SK-N-SH (cell line): ENCODE measurements at regions not wholly inside any gene's neighbourhood (a gene's known extent, or its start where the extent isn't known, plus 50 kb on each side); places are given as distances from the start of the nearest gene placed in this dataset.

Source experiments
- CTCF ChIA-PET: fragments of 300-600, 350-600 bp; formaldehyde crosslinking; extraction: SDS; loops from one replicate; lab custom pipeline; 2021; lab: Yijun Ruan, JAX
- POLR2A ChIA-PET: fragments of 350-600 bp; sonication (Branson Sonifier 250); formaldehyde crosslinking; extraction: SDS; loops from one replicate; lab custom pipeline; 2020; ENCODE audit warnings: antibody characterized with exemption, inconsistent platforms; lab: Yijun Ruan, JAX
- DNase-seq: peaks from one replicate; pipeline ENCODE4 v3.0.0; 2012
- H2AFZ ChIP-seq: fragments of 200-600 bp; sonication (generic); 2 replicates; pipeline ENCODE4 v1.8.1; 2016; ENCODE audit warnings: antibody characterized with exemption, mild to moderate bottlenecking, low read depth
- H3F3A ChIP-seq: fragments of 200-600 bp; sonication (generic); replicated peaks from 2 replicates; pipeline ENCODE3; 2016; ENCODE audit warnings: antibody characterized with exemption, mild to moderate bottlenecking; ENCODE audit not compliant: insufficient read depth
- H3K27ac ChIP-seq, 2 experiments: fragments of 200-500 bp in 1 of 2; fragments of 200-600 bp in 1 of 2; sonication (Bioruptor generic) in 1 of 2; sonication (generic), shearing (Covaris generic) in 1 of 2; 2 replicates each; pipeline versions ENCODE4 v1.5.1 to v1.6.1; 2014 to 2016; ENCODE audit warnings: low read depth in 2 of 2, inconsistent platforms in 1 of 2, low read length in 1 of 2, mild to moderate bottlenecking in 1 of 2, mixed read lengths in 1 of 2
- H3K27me3 ChIP-seq: fragments of 200-600 bp; sonication (generic), shearing (Covaris generic); 2 replicates; pipeline ENCODE4 v1.6.1; 2016; ENCODE audit warnings: mixed run types; ENCODE audit not compliant: insufficient read depth
- H3K36me3 ChIP-seq, 2 experiments: fragments of 200-500 bp in 1 of 2; fragments of 200-600 bp in 1 of 2; sonication (Bioruptor generic) in 1 of 2; sonication (generic) in 1 of 2; replicated peaks in 1 of 2; 2 replicates each; pipeline versions ENCODE3 to v1.5.1; 2014 to 2016; ENCODE audit warnings: low read length in 1 of 2, mild to moderate bottlenecking in 1 of 2; ENCODE audit not compliant: insufficient read depth in 2 of 2, control insufficient read depth in 1 of 2
- H3K4me1 ChIP-seq, 2 experiments: fragments of 200-500 bp in 1 of 2; fragments of 200-600 bp in 1 of 2; sonication (Bioruptor generic) in 1 of 2; sonication (generic), shearing (Covaris generic) in 1 of 2; 2 replicates each; pipeline versions ENCODE4 v1.5.1 to v1.6.1; 2014 to 2016; ENCODE audit warnings: low read depth in 1 of 2, low read length in 1 of 2, mixed run types in 1 of 2; ENCODE audit not compliant: insufficient read depth in 2 of 2, control insufficient read depth in 1 of 2
- H3K4me2 ChIP-seq: fragments of 200-600 bp; sonication (generic), shearing (Covaris generic); 2 replicates; pipeline ENCODE4 v1.6.1; 2017; ENCODE audit warnings: mixed run types
- H3K4me3 ChIP-seq, 2 experiments: fragments of 200-500 bp in 1 of 2; fragments of 200-600 bp in 1 of 2; sonication (Bioruptor generic) in 1 of 2; sonication (generic), shearing (Covaris generic) in 1 of 2; 2 replicates each; pipeline versions ENCODE4 v1.5.1 to v1.8.1; 2014 to 2016; ENCODE audit warnings: low read depth in 2 of 2, inconsistent platforms in 1 of 2, low read length in 1 of 2, mild to moderate bottlenecking in 1 of 2, mixed read lengths in 1 of 2, moderate library complexity in 1 of 2
- H3K79me2 ChIP-seq: fragments of 200-600 bp; sonication (generic); 2 replicates; pipeline ENCODE4 v1.8.1; 2017; ENCODE audit warnings: mild to moderate bottlenecking; ENCODE audit not compliant: insufficient read depth
- H3K9ac ChIP-seq: fragments of 200-600 bp; sonication (generic); 2 replicates; pipeline ENCODE4 v1.6.1; 2017; ENCODE audit warnings: mixed run types
- H3K9me2 ChIP-seq: fragments of 200-600 bp; sonication (generic); 2 replicates; pipeline ENCODE4 v1.6.1; 2017; ENCODE audit warnings: mixed run types
- H3K9me3 ChIP-seq: fragments of 200-600 bp; sonication (generic); 2 replicates; pipeline ENCODE4 v1.6.1; 2017; ENCODE audit warnings: mixed run types, mild to moderate bottlenecking, moderate library complexity
- H4K20me1 ChIP-seq: fragments of 200-600 bp; sonication (generic); 2 replicates; pipeline ENCODE4 v1.6.1; 2017; ENCODE audit warnings: mild to moderate bottlenecking, mixed run types; ENCODE audit not compliant: insufficient read depth
- ELF1 ChIP-seq: IDR thresholded peaks from 2 replicates; pipeline ENCODE4 v1.4.0; 2012
- EP300 ChIP-seq, 2 experiments: IDR thresholded peaks; 2 replicates each; pipeline versions ENCODE4 v1.4.0 to v1.6.1; 2012; ENCODE audit warnings: borderline replicate concordance in 1 of 2, low read depth in 1 of 2, low read length in 1 of 2
- EZH2phosphoT487 ChIP-seq: fragments of 200-600 bp; sonication (generic); IDR thresholded peaks from 2 replicates; pipeline ENCODE4 v1.6.1; 2017; ENCODE audit warnings: low read depth, mixed run types, mild to moderate bottlenecking, antibody characterized with exemption, moderate library complexity, borderline replicate concordance
- FOSL2 ChIP-seq: IDR thresholded peaks from 2 replicates; pipeline ENCODE4 v1.4.0; 2012; ENCODE audit warnings: low read depth, mild to moderate bottlenecking, moderate library complexity, borderline replicate concordance
- GABPA ChIP-seq: IDR thresholded peaks from 2 replicates; pipeline ENCODE4 v1.4.0; 2012; ENCODE audit warnings: low read depth, mild to moderate bottlenecking
- GATA2 ChIP-seq: sonication (generic); formaldehyde crosslinking; IDR thresholded peaks from 2 replicates; pipeline ENCODE4 v1.5.0; 2020; ENCODE audit warnings: mild to moderate bottlenecking, missing genetic modification reagents
- JUND ChIP-seq: IDR thresholded peaks from 2 replicates; pipeline ENCODE4 v1.4.0; 2012
- MXI1 ChIP-seq: IDR thresholded peaks from 2 replicates; pipeline ENCODE4 v1.6.1; 2012; ENCODE audit warnings: mild to moderate bottlenecking, low read depth, low read length, improper control_type of control experiment
- NRF1 ChIP-seq: IDR thresholded peaks from 2 replicates; pipeline ENCODE4 v1.6.1; 2012; ENCODE audit warnings: low read depth, mild to moderate bottlenecking, low read length
- POLR2AphosphoS5 ChIP-seq: IDR thresholded peaks from 2 replicates; pipeline ENCODE4 v1.6.1; 2012; ENCODE audit warnings: low read depth, low read length
- RXRA ChIP-seq: IDR thresholded peaks from 2 replicates; pipeline ENCODE4 v1.4.0; 2012; ENCODE audit warnings: low read depth, mild to moderate bottlenecking, borderline replicate concordance
- SIN3A ChIP-seq: IDR thresholded peaks from 2 replicates; pipeline ENCODE4 v1.6.1; 2012; ENCODE audit warnings: low read depth, mild to moderate bottlenecking, low read length, moderate library complexity, borderline replicate concordance
- SMC3 ChIP-seq: IDR thresholded peaks from 2 replicates; pipeline ENCODE4 v1.6.1; 2012; ENCODE audit warnings: low read depth, low read length, improper control_type of control experiment
- TAF1 ChIP-seq: IDR thresholded peaks from 2 replicates; pipeline ENCODE4 v1.6.1; 2012; ENCODE audit warnings: low read depth, mild to moderate bottlenecking, low read length, moderate library complexity, borderline replicate concordance
- TCF12 ChIP-seq: IDR thresholded peaks from 2 replicates; pipeline ENCODE4 v1.4.0; 2012
- USF1 ChIP-seq: IDR thresholded peaks from 2 replicates; pipeline ENCODE4 v1.4.0; 2012; ENCODE audit warnings: low read depth, borderline replicate concordance
- YY1 ChIP-seq: IDR thresholded peaks from 2 replicates; pipeline ENCODE4 v1.4.0; 2012; ENCODE audit warnings: low read depth, mild to moderate bottlenecking
- WGBS: methylation state at CpG from one replicate; pipeline ENCODE4 v1.1.6; 2017; ENCODE audit warnings: low lambda C conversion rate; 5-methylcytosine and 5-hydroxymethylcytosine counted together
- TF ChIP-seq, protein P1 (sequence below): IDR thresholded peaks from 2 replicates; pipeline ENCODE4 v1.6.1; 2012; ENCODE audit warnings: mild to moderate bottlenecking, low read depth, low read length, moderate library complexity
- TF ChIP-seq, protein P2 (sequence below): IDR thresholded peaks from 2 replicates; pipeline ENCODE4 v1.4.0; 2012; ENCODE audit warnings: low read depth
- TF ChIP-seq, protein P3 (sequence below): fragments of 150-350 bp; IDR thresholded peaks from 2 replicates; pipeline ENCODE4 v1.6.1; 2017; ENCODE audit warnings: antibody characterized with exemption, low read length, low read depth, borderline replicate concordance
- TF ChIP-seq, protein P4 (sequence below): fragments of 150-350 bp; IDR thresholded peaks from 2 replicates; pipeline ENCODE4 v1.6.1; 2016; ENCODE audit warnings: mild to moderate bottlenecking, low read depth, low read length

GRCh38 chr16:9153502-9153864 lies 62.0 kb downstream of the HAPSTR1 start:
- H4K20me1 ChIP-seq, result no peaks in the 10 kb centered on the region
- no peak overlapping the region for H2AFZ ChIP-seq
- DNase-seq, result no peak
- ChIA-PET CTCF (no interaction called here), POLR2A (no interaction called here)
- no peaks in the 10 kb centered on the region for H3K36me3 ChIP-seq
- no peaks in the 10 kb centered on the region for H3F3A ChIP-seq
- H3K9me3 ChIP-seq, result no peaks in the 10 kb centered on the region
- TF ChIP-seq GATA2, result no peak
- TF ChIP-seq YY1, result no peak
- TF ChIP-seq, protein P1, sequence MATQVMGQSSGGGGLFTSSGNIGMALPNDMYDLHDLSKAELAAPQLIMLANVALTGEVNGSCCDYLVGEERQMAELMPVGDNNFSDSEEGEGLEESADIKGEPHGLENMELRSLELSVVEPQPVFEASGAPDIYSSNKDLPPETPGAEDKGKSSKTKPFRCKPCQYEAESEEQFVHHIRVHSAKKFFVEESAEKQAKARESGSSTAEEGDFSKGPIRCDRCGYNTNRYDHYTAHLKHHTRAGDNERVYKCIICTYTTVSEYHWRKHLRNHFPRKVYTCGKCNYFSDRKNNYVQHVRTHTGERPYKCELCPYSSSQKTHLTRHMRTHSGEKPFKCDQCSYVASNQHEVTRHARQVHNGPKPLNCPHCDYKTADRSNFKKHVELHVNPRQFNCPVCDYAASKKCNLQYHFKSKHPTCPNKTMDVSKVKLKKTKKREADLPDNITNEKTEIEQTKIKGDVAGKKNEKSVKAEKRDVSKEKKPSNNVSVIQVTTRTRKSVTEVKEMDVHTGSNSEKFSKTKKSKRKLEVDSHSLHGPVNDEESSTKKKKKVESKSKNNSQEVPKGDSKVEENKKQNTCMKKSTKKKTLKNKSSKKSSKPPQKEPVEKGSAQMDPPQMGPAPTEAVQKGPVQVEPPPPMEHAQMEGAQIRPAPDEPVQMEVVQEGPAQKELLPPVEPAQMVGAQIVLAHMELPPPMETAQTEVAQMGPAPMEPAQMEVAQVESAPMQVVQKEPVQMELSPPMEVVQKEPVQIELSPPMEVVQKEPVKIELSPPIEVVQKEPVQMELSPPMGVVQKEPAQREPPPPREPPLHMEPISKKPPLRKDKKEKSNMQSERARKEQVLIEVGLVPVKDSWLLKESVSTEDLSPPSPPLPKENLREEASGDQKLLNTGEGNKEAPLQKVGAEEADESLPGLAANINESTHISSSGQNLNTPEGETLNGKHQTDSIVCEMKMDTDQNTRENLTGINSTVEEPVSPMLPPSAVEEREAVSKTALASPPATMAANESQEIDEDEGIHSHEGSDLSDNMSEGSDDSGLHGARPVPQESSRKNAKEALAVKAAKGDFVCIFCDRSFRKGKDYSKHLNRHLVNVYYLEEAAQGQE, result no peak
- no peak for TF ChIP-seq RXRA
- no peak for TF ChIP-seq MXI1
- no peak for TF ChIP-seq TCF12
- no peak for TF ChIP-seq SMC3
- no peak overlapping the region for H3K4me3 ChIP-seq
- H3K9ac ChIP-seq, result no peak overlapping the region
- no peaks in the 10 kb centered on the region for H3K9me2 ChIP-seq
- no peaks in the 10 kb centered on the region for H3K27me3 ChIP-seq
- 69% methylated on average over 4 of the region's 4 CpGs for WGBS
- no peaks in the 10 kb centered on the region for H3K79me2 ChIP-seq
- no peaks in the 10 kb centered on the region for H3K4me1 ChIP-seq
- H3K27ac ChIP-seq, result no peak overlapping the region
- no peak overlapping the region for H3K4me2 ChIP-seq

DNA sequence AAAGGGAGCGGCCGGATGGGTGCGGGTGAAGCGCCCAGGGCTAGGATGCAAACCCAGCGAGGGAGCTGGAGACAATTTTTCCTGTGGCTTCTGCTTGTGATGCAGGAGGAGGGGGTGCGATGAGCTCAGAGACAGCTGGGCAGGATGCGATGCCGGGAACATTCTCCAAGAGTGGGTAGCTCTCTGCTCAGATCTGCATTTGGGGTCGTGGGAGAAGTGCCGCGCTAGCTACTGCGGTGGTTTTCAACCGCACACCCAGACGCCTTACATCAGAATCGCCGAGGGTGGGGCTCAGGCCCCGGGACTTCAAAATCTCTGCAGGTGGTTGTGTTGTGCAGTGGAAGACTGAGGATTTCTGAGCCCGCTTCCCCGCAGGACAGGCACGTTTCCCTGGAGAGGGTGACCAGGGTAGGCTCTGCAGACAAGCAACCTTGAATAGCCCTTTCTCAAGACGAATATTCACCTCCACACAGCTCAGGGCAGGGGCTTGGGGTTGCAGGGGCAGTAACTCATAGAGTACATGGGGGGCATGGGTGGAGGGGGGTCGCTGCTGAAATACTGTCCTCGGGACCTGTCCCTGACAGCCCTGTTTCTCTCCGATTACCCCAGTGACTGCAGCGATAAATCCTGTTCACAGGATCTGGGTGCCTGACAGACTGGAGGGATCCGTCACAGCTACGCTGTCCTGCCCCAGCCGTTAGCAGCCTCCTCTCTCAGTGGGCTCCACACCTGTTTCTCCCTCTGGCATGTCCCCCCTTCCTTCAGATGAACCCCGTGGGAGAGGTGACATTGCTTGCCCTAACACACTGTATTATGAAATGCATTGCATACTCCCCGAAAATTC lies 63.3 kb downstream of the HAPSTR1 start:
- Histone ChIP-seq H3K4me2 (no peak overlapping the region), H2AFZ (no peak overlapping the region), H3K36me3 (no peaks in the 10 kb centered on the region), H3K27me3 (no peaks in the 10 kb centered on the region), H3F3A (no peaks in the 10 kb centered on the region), H3K9me3 (no peaks in the 10 kb centered on the region), H3K9ac (no peak overlapping the region), H3K9me2 (no peaks in the 10 kb centered on the region)
- ChIA-PET POLR2A (no interaction called here), CTCF (interaction anchor here (1.0 kb wide), 1 partner anchor 16 kb away, joined by 3 read pairs; no protein-coding TSS in a partner anchor)
- no peak for DNase-seq
- TF ChIP-seq TAF1, result no peak
- TF ChIP-seq GATA2, result no peak
- TF ChIP-seq POLR2AphosphoS5, result no peak
- TF ChIP-seq EP300 (IDR thresholded peaks at IDR 0.05; ENCODE audit: borderline replicate concordance in 1 of 2, low read depth in 1 of 2, low read length in 1 of 2), result no peak
- TF ChIP-seq TCF12, result no peak
- no peak for TF ChIP-seq RXRA
- no peak for TF ChIP-seq NRF1
- no peak for TF ChIP-seq EZH2phosphoT487
- TF ChIP-seq GABPA, result no peak
- TF ChIP-seq JUND, result no peak
- TF ChIP-seq, protein P2, sequence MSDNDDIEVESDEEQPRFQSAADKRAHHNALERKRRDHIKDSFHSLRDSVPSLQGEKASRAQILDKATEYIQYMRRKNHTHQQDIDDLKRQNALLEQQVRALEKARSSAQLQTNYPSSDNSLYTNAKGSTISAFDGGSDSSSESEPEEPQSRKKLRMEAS, result no peak
- no peak for TF ChIP-seq FOSL2
- TF ChIP-seq USF1, result no peak
- TF ChIP-seq SIN3A, result no peak
- no peak for TF ChIP-seq ELF1
- TF ChIP-seq, protein P3, sequence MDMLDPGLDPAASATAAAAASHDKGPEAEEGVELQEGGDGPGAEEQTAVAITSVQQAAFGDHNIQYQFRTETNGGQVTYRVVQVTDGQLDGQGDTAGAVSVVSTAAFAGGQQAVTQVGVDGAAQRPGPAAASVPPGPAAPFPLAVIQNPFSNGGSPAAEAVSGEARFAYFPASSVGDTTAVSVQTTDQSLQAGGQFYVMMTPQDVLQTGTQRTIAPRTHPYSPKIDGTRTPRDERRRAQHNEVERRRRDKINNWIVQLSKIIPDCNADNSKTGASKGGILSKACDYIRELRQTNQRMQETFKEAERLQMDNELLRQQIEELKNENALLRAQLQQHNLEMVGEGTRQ, result no peak
- TF ChIP-seq, protein P4, sequence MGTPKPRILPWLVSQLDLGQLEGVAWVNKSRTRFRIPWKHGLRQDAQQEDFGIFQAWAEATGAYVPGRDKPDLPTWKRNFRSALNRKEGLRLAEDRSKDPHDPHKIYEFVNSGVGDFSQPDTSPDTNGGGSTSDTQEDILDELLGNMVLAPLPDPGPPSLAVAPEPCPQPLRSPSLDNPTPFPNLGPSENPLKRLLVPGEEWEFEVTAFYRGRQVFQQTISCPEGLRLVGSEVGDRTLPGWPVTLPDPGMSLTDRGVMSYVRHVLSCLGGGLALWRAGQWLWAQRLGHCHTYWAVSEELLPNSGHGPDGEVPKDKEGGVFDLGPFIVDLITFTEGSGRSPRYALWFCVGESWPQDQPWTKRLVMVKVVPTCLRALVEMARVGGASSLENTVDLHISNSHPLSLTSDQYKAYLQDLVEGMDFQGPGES, result no peak
- no peak for TF ChIP-seq MXI1
- TF ChIP-seq, all 33 proteins: peak for 0
- Histone ChIP-seq H3K4me1 (no peaks in the 10 kb centered on the region), H3K4me3 (no peak overlapping the region), H4K20me1 (no peaks in the 10 kb centered on the region), H3K79me2 (no peaks in the 10 kb centered on the region), H3K27ac (no peak overlapping the region)
- WGBS, result 79% methylated on average over 23 of the region's 30 CpGs
